ENCODE measurements at regions not wholly inside any gene's neighbourhood (a gene's known extent, or its start where the extent isn't known, plus 50 kb on each side); places are given as distances from the start of the nearest gene placed in this dataset.

DNA sequence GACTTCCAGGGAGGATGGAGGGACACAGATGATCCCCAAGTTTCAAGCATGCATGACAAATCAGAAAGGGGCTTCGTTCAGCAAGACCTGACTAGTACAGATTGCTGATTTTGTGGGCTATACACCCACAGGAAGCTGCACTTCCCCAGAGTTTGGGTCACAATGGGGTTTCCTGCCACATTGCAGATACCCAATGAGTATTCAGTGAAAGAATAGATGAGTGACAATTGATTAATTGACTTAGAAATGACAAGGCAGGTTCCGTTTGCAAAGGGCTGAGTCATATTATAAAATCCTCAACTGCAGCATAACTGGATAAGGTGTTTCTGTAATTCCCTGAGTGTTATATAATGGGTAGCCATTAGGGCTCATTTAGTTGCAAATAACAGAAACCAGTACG lies 146.6 kb upstream of the TBL1X start:
- H4K20me1 ChIP-seq (ENCODE audit: low read depth, low read length): no peaks in the 10 kb centered on the region
- TF ChIP-seq, protein P1, sequence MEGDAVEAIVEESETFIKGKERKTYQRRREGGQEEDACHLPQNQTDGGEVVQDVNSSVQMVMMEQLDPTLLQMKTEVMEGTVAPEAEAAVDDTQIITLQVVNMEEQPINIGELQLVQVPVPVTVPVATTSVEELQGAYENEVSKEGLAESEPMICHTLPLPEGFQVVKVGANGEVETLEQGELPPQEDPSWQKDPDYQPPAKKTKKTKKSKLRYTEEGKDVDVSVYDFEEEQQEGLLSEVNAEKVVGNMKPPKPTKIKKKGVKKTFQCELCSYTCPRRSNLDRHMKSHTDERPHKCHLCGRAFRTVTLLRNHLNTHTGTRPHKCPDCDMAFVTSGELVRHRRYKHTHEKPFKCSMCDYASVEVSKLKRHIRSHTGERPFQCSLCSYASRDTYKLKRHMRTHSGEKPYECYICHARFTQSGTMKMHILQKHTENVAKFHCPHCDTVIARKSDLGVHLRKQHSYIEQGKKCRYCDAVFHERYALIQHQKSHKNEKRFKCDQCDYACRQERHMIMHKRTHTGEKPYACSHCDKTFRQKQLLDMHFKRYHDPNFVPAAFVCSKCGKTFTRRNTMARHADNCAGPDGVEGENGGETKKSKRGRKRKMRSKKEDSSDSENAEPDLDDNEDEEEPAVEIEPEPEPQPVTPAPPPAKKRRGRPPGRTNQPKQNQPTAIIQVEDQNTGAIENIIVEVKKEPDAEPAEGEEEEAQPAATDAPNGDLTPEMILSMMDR (IDR thresholded peaks at IDR 0.05; ENCODE audit: insufficient read depth, low read length, poor library complexity, severe bottlenecking): no peak
- no peak for TF ChIP-seq EZH2phosphoT487 (conservative IDR thresholded peaks at IDR 0.05; ENCODE audit: low read length)
- no peak overlapping the region for H3K4me2 ChIP-seq (ENCODE audit: low read depth, low read length, poor library complexity, severe bottlenecking)
- no peaks in the 10 kb centered on the region for H3K79me2 ChIP-seq (ENCODE audit: insufficient read depth, low read length)
- no peak overlapping the region for H2AFZ ChIP-seq (ENCODE audit: low read depth, low read length, severe bottlenecking)
- no peak overlapping the region for H3K27ac ChIP-seq (ENCODE audit: low read depth, low read length)
- H3K36me3 ChIP-seq (ENCODE audit: low read length): no peaks in the 10 kb centered on the region
- H3K9me3 ChIP-seq (ENCODE audit: insufficient read depth, low read length): no peaks in the 10 kb centered on the region
- no peaks in the 10 kb centered on the region for H3F3A ChIP-seq (ENCODE audit: insufficient read depth)
- H3K4me3 ChIP-seq (ENCODE audit: insufficient read depth, low read length, poor library complexity, severe bottlenecking): no peak overlapping the region
- H3K9me2 ChIP-seq (replicated peaks; ENCODE audit: insufficient read depth, low read length): no peaks in the 10 kb centered on the region
- H3K27me3 ChIP-seq (ENCODE audit: low read length): no peaks in the 10 kb centered on the region
- no peak overlapping the region for H3K9ac ChIP-seq (ENCODE audit: low read length)

DNA sequence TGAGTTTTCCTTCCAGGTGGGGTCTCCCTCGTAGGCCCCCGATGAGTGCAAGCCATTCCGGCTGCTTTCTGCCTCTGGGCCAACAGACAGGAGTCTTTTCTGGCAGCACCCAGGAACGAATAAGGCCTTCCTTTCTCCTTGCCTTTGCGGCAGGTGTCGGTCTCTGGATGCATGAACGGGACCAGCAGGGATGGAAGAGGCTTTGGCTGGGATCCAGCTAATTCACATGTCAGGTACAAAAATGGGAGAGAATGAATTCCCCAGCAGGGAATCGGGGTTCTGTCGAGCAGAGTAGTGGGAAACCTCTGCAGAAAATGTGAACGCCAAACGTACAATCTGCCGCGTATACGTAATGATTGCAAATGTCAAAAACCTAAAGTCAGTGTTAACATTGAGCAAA lies 146.1 kb upstream of the TBL1X start:
- Histone ChIP-seq H3K4me3 (ENCODE audit: insufficient read depth, low read length, poor library complexity, severe bottlenecking) (no peak overlapping the region), H3K4me2 (ENCODE audit: low read depth, low read length, poor library complexity, severe bottlenecking) (no peak overlapping the region), H2AFZ (ENCODE audit: low read depth, low read length, severe bottlenecking) (no peak overlapping the region), H3K9me3 (ENCODE audit: insufficient read depth, low read length) (no peaks in the 10 kb centered on the region), H3K27ac (ENCODE audit: low read depth, low read length) (no peak overlapping the region), H3K9ac (ENCODE audit: low read length) (no peak overlapping the region), H3K27me3 (ENCODE audit: low read length) (no peaks in the 10 kb centered on the region), H4K20me1 (ENCODE audit: low read depth, low read length) (no peaks in the 10 kb centered on the region), H3K9me2 (replicated peaks; ENCODE audit: insufficient read depth, low read length) (no peaks in the 10 kb centered on the region), H3F3A (ENCODE audit: insufficient read depth) (no peaks in the 10 kb centered on the region), H3K36me3 (ENCODE audit: low read length) (no peaks in the 10 kb centered on the region), H3K79me2 (ENCODE audit: insufficient read depth, low read length) (no peaks in the 10 kb centered on the region)
- no peak for TF ChIP-seq EZH2phosphoT487 (conservative IDR thresholded peaks at IDR 0.05; ENCODE audit: low read length)
- TF ChIP-seq, protein P1 (IDR thresholded peaks at IDR 0.05; ENCODE audit: insufficient read depth, low read length, poor library complexity, severe bottlenecking): no peak

DNA sequence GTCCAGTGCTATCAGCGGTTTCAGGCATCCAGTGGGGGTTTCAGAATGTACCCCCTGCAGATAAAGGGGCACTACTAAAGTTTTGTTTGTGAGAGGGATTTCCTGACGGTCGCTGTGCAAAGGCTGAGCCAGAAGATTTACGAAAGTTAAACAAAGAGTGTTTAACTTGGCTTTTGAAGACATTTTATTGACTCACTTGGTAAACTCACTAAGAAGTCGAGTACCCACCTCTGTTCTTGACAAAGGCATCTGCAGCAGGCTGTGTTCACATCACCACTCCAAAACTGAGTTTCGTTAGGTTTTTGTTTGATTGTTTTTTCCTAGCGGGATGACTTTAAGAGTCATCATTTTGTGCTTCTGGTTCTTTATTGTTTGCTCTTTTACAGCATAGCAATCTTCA lies 143.9 kb upstream of the TBL1X start:
- Histone ChIP-seq H2AFZ (ENCODE audit: low read depth, low read length, severe bottlenecking) (no peak overlapping the region), H3K27me3 (ENCODE audit: low read length) (no peaks in the 10 kb centered on the region), H3K9me3 (ENCODE audit: insufficient read depth, low read length) (no peaks in the 10 kb centered on the region), H3K4me2 (ENCODE audit: low read depth, low read length, poor library complexity, severe bottlenecking) (no peak overlapping the region), H3K27ac (ENCODE audit: low read depth, low read length) (no peak overlapping the region), H3K4me3 (ENCODE audit: insufficient read depth, low read length, poor library complexity, severe bottlenecking) (no peak overlapping the region), H4K20me1 (ENCODE audit: low read depth, low read length) (no peaks in the 10 kb centered on the region), H3F3A (ENCODE audit: insufficient read depth) (no peaks in the 10 kb centered on the region), H3K9ac (ENCODE audit: low read length) (no peak overlapping the region), H3K79me2 (ENCODE audit: insufficient read depth, low read length) (no peaks in the 10 kb centered on the region), H3K36me3 (ENCODE audit: low read length) (no peaks in the 10 kb centered on the region), H3K9me2 (replicated peaks; ENCODE audit: insufficient read depth, low read length) (no peaks in the 10 kb centered on the region)
- TF ChIP-seq, protein P1 (IDR thresholded peaks at IDR 0.05; ENCODE audit: insufficient read depth, low read length, poor library complexity, severe bottlenecking): no peak
- no peak for TF ChIP-seq EZH2phosphoT487 (conservative IDR thresholded peaks at IDR 0.05; ENCODE audit: low read length)

DNA sequence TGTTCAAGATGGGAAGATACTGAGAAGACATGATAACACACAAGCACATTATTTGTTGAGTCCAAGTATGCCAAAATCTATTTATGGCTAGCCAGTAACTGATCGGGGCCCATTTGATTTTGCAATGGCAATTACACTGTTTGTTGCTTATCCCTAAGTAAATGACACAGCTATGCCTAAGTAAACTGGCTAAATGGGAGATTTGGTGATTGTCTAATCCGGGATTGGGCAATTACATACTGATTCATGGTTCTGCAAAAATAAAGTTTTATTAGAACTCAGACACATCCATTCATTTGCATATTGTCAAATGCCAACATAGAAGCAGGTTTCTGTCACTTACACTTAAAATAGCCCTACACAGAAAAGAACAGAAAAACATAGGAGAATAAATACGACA lies 140.2 kb upstream of the TBL1X start:
- H3F3A ChIP-seq (ENCODE audit: insufficient read depth): no peaks in the 10 kb centered on the region
- no peak for TF ChIP-seq EZH2phosphoT487 (conservative IDR thresholded peaks at IDR 0.05; ENCODE audit: low read length)
- TF ChIP-seq, protein P1 (IDR thresholded peaks at IDR 0.05; ENCODE audit: insufficient read depth, low read length, poor library complexity, severe bottlenecking): no peak
- H3K79me2 ChIP-seq (ENCODE audit: insufficient read depth, low read length): no peaks in the 10 kb centered on the region
- H3K4me2 ChIP-seq (ENCODE audit: low read depth, low read length, poor library complexity, severe bottlenecking): no peak overlapping the region
- no peak overlapping the region for H2AFZ ChIP-seq (ENCODE audit: low read depth, low read length, severe bottlenecking)
- H3K9ac ChIP-seq (ENCODE audit: low read length): no peak overlapping the region
- no peaks in the 10 kb centered on the region for H4K20me1 ChIP-seq (ENCODE audit: low read depth, low read length)
- no peaks in the 10 kb centered on the region for H3K9me3 ChIP-seq (ENCODE audit: insufficient read depth, low read length)
- H3K9me2 ChIP-seq (replicated peaks; ENCODE audit: insufficient read depth, low read length): no peaks in the 10 kb centered on the region
- H3K36me3 ChIP-seq (ENCODE audit: low read length): no peaks in the 10 kb centered on the region
- H3K27ac ChIP-seq (ENCODE audit: low read depth, low read length): no peak overlapping the region
- no peak overlapping the region for H3K4me3 ChIP-seq (ENCODE audit: insufficient read depth, low read length, poor library complexity, severe bottlenecking)
- no peaks in the 10 kb centered on the region for H3K27me3 ChIP-seq (ENCODE audit: low read length)

All from SU-DHL-6 (cell line).